Endometrial microvascular endothelial cells (primary cell): ENCODE measurements at regions not wholly inside any gene's neighbourhood (a gene's known extent, or its start where the extent isn't known, plus 50 kb on each side); places are given as distances from the start of the nearest gene placed in this dataset.

ENCODE experiments used
- in situ Hi-C: cut with HindIII; loops from 2 replicates; pipeline ENCODE4 v1.10.0; 2017; ENCODE audit warnings: low sequenced_read_pairs, low pct_unique_long_range_greater_than_20kb; ENCODE audit errors: inconsistent ontology term

DNA sequence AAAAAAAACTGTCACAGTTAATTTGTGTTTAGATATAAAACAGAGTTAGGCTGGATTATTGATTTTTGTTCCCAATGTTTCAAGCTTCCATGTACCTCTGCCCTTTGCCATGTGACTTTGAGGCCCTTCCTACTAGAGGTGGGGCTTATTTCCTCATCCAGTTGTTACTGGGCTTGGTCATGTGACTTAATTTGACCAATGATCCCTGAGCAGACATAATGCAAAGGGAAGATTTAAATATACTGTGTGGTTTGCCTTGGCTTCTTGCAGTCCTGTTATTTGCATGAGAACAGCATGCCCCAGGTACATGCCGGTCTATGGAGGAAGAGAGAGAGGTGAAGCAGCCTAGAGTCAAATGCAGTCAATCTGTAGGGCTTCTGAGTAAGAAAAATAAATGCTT, 347.0 kb downstream of the MIAT start:
- in situ Hi-C loops = no loop called here

DNA sequence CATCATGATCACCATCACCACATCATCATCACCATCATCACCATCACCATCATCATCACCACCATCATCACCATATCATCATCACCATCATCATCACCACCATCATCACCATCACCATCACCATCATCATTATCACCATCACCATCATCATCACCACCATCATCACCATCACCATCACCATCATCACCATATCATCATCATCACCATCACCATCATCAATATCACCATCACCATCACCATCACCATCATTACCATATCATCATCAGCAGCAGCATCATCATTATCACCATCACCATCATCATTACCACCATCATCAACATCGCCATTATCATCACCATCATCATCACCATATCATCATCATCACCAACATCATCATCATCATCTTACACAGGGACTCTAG, 351.1 kb downstream of the MIAT start:
- in situ Hi-C loops = no loop called here

GRCh38 chr22:27011133-27011532, 353.7 kb downstream of the MIAT start:
- in situ Hi-C loops = no loop called here

DNA sequence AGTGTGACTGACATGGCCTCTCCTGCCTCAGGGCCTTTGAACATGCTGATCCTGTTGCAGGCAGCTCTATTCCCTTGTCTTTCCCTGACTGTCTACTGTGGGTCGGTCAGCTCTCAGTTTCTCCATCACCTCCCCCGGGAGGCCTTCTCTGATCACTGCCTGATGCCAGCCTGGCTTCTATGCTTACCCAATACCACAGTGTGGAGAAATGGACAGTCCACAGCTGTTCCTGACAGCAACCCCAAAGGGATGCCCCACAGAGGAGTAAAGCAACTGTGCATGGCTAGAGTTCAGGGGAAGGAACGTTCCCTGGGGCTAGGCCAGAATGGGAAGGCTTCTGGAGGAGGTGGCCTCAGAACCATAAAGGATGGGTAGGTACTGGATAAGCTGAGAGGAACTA, 354.3 kb downstream of the MIAT start:
- in situ Hi-C loops = no loop called here

- in situ Hi-C loops = no loop called here
Measured at GRCh38 chr22:27019827-27020226, 362.4 kb downstream of the MIAT start.

DNA sequence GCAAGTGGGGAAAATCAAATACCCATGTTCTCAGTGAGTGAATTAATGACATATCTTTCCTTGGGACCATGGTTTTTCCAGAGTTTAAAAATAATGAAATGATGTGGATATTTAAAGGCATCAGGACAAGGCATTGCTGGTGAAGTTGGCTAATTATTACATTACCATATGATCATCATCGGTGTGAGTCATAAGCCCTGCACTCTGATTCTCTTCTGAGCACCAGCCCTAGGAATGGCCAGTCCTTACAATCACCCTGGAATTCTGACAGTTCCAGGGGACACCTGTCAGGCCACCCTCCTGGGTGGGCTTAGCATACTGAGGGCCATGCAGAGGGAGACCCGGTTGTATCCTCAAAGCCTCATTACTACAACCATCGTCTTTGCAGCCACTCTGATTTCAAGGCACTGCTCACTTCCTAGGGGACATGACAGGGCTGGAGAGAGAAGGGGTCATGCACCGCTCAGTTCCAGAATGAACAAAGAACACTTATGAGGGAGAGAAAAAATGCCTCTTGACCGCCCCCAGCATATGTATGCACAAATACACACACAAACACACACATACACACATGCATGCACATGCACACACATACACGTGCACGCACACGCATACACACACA, 365.0 kb downstream of the MIAT start:
- in situ Hi-C loops = no loop called here

DNA sequence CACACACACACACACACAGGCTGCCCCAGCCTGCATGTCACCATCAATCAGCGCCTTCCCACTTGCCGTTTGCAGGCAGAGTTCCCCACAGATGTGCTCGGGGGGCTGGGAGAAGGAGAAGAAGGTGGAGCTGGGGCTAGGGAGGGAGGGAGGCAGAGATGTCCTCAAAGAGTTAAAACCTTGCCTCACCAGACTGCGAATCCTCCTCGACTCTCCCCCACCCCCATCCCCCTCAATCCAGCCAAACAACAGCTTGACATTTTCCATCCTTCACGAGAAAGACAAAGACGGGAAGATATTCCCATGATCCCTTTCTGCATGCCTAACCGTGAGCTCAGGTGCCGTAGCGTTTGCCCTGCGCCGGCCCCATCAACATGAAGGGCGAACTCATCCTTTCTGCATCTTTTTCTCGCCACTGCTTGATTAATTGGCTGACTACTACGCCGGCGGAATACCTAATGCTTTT, 365.5 kb downstream of the MIAT start:
- in situ Hi-C loops = no loop called here

GRCh38 chr22:27023591-27023990, 366.2 kb downstream of the MIAT start:
- in situ Hi-C loops = no loop called here

DNA sequence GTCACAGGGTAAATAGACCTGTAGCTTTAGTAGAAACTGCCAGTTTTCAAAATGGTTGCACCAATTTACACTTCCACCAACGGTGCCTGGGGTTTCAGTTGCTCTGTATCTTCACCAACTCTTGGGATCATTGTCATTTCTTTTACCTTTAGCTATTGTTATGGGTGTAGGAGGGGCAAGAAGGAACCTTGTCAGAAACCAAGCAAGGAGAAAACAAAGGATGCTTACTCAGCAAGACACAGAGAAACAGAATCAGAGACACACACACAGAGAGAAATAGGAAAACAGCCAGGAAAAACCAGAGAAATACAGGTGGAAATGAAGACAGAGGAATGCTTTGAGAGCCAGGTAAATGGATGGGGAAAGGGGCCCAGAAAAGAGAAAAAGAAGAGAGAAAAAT, 367.6 kb downstream of the MIAT start:
- in situ Hi-C loops = no loop called here

DNA sequence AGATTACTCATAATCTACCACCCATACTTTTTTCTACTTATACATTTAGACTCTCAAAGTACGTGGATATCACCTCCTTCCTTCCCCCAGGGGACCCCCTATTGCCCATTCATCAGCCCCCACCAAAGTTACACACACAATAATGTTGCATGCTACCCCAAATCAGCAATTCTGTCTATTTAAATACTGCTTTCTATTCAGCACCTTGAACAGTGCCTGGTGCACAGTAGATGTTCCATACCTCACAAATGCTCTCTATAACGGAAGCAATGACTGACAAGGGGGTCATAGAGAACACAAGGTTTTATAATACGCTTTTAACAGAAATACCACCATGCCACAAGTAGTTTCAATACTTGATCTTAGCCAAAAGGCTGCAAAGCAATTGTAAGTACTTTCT, 370.7 kb downstream of the MIAT start:
- in situ Hi-C loops = no loop called here

GRCh38 chr22:27029584-27030130, 372.3 kb downstream of the MIAT start:
- in situ Hi-C loops = no loop called here

DNA sequence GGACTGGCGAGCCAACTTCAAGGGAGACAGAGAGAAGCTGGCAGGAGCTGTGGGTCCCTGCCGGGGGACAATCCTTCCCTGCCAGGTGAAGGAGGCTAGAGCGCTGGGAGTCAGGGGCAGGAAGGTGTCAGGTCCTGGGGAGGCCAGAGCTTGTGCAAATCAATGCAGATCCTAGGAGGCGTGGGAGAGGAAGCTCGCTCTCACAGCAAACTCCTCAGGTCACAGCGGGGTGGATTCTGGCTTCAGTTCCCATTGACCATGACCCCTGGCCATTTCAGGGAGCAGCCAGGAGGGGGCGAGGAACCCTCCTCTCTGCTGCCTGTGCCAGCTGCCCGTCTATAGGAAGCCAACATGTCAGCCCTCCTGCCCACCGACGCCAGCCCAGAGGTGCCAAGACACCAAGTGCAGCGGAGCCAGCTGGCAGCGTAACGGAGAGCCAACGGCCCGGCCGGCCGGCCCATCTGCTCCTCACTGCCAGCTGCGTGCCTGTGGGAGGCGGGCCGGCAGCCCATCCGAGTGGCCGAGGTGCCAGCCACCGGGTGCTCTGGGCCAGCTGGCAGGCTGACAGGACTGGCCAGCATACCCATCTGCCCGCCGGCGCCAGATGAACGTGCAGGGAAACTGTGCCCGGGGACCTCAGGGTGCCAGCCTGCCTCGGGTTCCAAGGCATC, 374.8 kb downstream of the MIAT start:
- in situ Hi-C loops = no loop called here

GRCh38 chr22:27041745-27042310, 384.4 kb downstream of the MIAT start:
- in situ Hi-C loops = no loop called here

DNA sequence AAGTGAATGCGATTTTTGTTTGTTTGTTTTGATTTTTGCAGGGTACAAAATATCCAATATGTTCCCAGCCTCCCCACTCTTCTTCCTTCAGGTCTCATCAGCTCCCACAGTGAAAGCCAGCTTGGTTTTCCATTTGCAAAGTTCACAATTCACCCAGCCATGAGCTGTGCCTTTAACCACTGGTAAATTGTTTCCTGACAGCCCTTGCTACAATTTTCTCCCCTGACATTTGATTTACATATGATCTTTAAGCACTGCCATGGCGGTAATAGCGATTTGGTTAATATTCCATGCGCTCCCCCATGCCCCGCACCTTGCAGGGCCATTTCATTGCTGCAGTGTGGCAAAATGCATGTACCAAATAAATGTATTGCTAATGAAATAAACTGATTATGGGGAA, 385.9 kb downstream of the MIAT start:
- in situ Hi-C loops = no loop called here

- in situ Hi-C loops = no loop called here
Measured at GRCh38 chr22:27045103-27045947, 387.9 kb downstream of the MIAT start.

GRCh38 chr22:27046086-27046485, 388.7 kb downstream of the MIAT start:
- in situ Hi-C loops = no loop called here

- in situ Hi-C loops = no loop called here
Measured at GRCh38 chr22:27046603-27047002, 389.2 kb downstream of the MIAT start.

DNA sequence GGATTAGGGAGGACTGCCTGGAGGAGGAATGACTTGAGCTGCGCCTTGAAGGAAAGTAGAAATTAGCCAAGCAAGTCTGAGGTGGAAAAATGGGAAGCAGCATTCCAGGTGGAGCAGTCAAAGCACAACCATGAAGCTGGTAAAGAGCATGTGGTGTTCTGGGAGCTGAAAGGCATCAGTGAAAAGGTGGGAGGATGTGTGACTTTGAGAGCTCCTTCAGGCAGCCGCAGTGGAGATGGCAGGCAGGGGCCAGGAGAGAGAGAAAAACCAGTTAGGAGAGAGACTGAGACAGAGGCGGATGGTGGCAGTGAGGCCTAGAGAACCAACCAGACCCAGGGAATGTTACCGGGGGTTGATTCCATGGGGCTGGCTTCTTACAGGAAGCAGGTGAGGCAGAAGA, 393.4 kb downstream of the MIAT start:
- in situ Hi-C loops = no loop called here

GRCh38 chr22:27051407-27051806, 394.0 kb downstream of the MIAT start:
- in situ Hi-C loops = no loop called here
